ENCODE measurements at regions not wholly inside any gene's neighbourhood (a gene's known extent, or its start where the extent isn't known, plus 50 kb on each side); places are given as distances from the start of the nearest gene placed in this dataset.

DNA sequence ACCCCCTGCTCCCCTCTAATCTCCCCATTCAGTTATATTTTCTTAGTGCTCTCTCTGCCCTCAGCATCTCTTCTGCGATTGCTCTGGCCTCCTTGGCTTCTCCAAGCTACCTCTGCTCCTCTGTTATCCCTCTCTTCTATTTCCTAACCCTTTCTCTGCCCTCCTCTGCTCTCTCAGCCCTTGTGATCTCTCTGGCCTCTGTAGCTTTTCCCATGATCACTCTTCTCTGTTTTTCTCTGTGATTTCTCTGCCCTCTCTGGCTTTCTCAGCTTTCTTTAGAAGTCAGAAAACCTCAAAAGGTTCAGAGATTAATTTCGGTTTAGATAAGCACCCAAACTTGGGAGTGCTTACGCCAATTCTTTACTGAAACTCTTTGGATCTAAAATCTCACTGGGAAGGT is 795.0 kb downstream of the DIAPH3 start:
- TF ChIP-seq, protein P1, sequence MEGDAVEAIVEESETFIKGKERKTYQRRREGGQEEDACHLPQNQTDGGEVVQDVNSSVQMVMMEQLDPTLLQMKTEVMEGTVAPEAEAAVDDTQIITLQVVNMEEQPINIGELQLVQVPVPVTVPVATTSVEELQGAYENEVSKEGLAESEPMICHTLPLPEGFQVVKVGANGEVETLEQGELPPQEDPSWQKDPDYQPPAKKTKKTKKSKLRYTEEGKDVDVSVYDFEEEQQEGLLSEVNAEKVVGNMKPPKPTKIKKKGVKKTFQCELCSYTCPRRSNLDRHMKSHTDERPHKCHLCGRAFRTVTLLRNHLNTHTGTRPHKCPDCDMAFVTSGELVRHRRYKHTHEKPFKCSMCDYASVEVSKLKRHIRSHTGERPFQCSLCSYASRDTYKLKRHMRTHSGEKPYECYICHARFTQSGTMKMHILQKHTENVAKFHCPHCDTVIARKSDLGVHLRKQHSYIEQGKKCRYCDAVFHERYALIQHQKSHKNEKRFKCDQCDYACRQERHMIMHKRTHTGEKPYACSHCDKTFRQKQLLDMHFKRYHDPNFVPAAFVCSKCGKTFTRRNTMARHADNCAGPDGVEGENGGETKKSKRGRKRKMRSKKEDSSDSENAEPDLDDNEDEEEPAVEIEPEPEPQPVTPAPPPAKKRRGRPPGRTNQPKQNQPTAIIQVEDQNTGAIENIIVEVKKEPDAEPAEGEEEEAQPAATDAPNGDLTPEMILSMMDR (IDR thresholded peaks at IDR 0.05) = no peak
- no peak for TF ChIP-seq POLR2A (IDR thresholded peaks at IDR 0.05)
